ENCODE measurements at regions not wholly inside any gene's neighbourhood (a gene's known extent, or its start where the extent isn't known, plus 50 kb on each side); places are given as distances from the start of the nearest gene placed in this dataset.

GRCh38 chr6:131367206-131367873 is 205.7 kb upstream of the ARG1 start:
- H3K4me1 Mint-ChIP-seq = no peaks in the 10 kb centered on the region
- ATAC-seq (replicated peaks; ENCODE audit: extremely low read depth, poor library complexity, severe bottlenecking) = no peak
- no peak for DNase-seq (ENCODE audit: low spot score in 2 of 2)
- H3K9me3 Mint-ChIP-seq = no peaks in the 10 kb centered on the region
- no peak overlapping the region for H3K4me3 Mint-ChIP-seq
- H3K27me3 Mint-ChIP-seq = no peaks in the 10 kb centered on the region
- no peak overlapping the region for H3K27ac Mint-ChIP-seq (ENCODE audit: low read depth)
- H3K36me3 Mint-ChIP-seq (ENCODE audit: insufficient read depth) = no peaks in the 10 kb centered on the region

GRCh38 chr6:131368198-131368911 is 204.7 kb upstream of the ARG1 start:
- Mint-ChIP-seq H3K36me3 (ENCODE audit: insufficient read depth) (no peaks in the 10 kb centered on the region), H3K4me1 (no peaks in the 10 kb centered on the region), H3K27ac (ENCODE audit: low read depth) (no peak overlapping the region), H3K27me3 (no peaks in the 10 kb centered on the region), H3K4me3 (no peak overlapping the region), H3K9me3 (no peaks in the 10 kb centered on the region)
- ATAC-seq (replicated peaks; ENCODE audit: extremely low read depth, poor library complexity, severe bottlenecking) = no peak
- DNase-seq (ENCODE audit: low spot score in 2 of 2) = no peak

GRCh38 chr6:131372535-131372934 is 200.5 kb upstream of the ARG1 start:
- no peaks in the 10 kb centered on the region for H3K9me3 Mint-ChIP-seq
- no peaks in the 10 kb centered on the region for H3K4me1 Mint-ChIP-seq
- H3K27me3 Mint-ChIP-seq = no peaks in the 10 kb centered on the region
- ATAC-seq (replicated peaks; ENCODE audit: extremely low read depth, poor library complexity, severe bottlenecking) (no peak), DNase-seq (ENCODE audit: low spot score in 2 of 2) (no peak)
- H3K27ac Mint-ChIP-seq (ENCODE audit: low read depth) = no peak overlapping the region
- no peak overlapping the region for H3K4me3 Mint-ChIP-seq
- H3K36me3 Mint-ChIP-seq (ENCODE audit: insufficient read depth) = peaks cover 2% of the 10 kb centered on the region

GRCh38 chr6:131377112-131377705 is 195.8 kb upstream of the ARG1 start:
- no peak overlapping the region for H3K4me3 Mint-ChIP-seq
- no peaks in the 10 kb centered on the region for H3K27me3 Mint-ChIP-seq
- ATAC-seq (replicated peaks; ENCODE audit: extremely low read depth, poor library complexity, severe bottlenecking) (no peak), DNase-seq (ENCODE audit: low spot score in 2 of 2) (no peak)
- no peaks in the 10 kb centered on the region for H3K4me1 Mint-ChIP-seq
- H3K36me3 Mint-ChIP-seq (ENCODE audit: insufficient read depth) = peaks cover 2% of the 10 kb centered on the region
- H3K27ac Mint-ChIP-seq (ENCODE audit: low read depth) = no peak overlapping the region
- no peaks in the 10 kb centered on the region for H3K9me3 Mint-ChIP-seq

- Mint-ChIP-seq H3K4me1 (no peaks in the 10 kb centered on the region), H3K27me3 (no peaks in the 10 kb centered on the region), H3K4me3 (no peak overlapping the region), H3K9me3 (no peaks in the 10 kb centered on the region), H3K36me3 (ENCODE audit: insufficient read depth) (peaks cover 2% of the 10 kb centered on the region), H3K27ac (ENCODE audit: low read depth) (no peak overlapping the region)
- DNase-seq (ENCODE audit: low spot score in 2 of 2) = no peak
- no peak for ATAC-seq (replicated peaks; ENCODE audit: extremely low read depth, poor library complexity, severe bottlenecking)
Measured at GRCh38 chr6:131378874-131379273, 194.2 kb upstream of the ARG1 start.

- no peak for ATAC-seq (replicated peaks; ENCODE audit: extremely low read depth, poor library complexity, severe bottlenecking)
- Mint-ChIP-seq H3K4me3 (no peak overlapping the region), H3K27me3 (peaks cover 2% of the 10 kb centered on the region), H3K9me3 (no peaks in the 10 kb centered on the region), H3K36me3 (ENCODE audit: insufficient read depth) (peaks cover 2% of the 10 kb centered on the region), H3K27ac (ENCODE audit: low read depth) (no peak overlapping the region), H3K4me1 (no peaks in the 10 kb centered on the region)
- DNase-seq (ENCODE audit: low spot score in 2 of 2) = no peak
Measured at GRCh38 chr6:131379948-131380347, 193.1 kb upstream of the ARG1 start.

- Mint-ChIP-seq H3K4me3 (no peak overlapping the region), H3K27me3 (peaks cover 14% of the 10 kb centered on the region), H3K36me3 (ENCODE audit: insufficient read depth) (peaks cover 2% of the 10 kb centered on the region), H3K27ac (ENCODE audit: low read depth) (no peak overlapping the region), H3K9me3 (no peaks in the 10 kb centered on the region), H3K4me1 (no peaks in the 10 kb centered on the region)
- no peak for DNase-seq (ENCODE audit: low spot score in 2 of 2)
- no peak for ATAC-seq (replicated peaks; ENCODE audit: extremely low read depth, poor library complexity, severe bottlenecking)
Measured at GRCh38 chr6:131381052-131381708, 191.8 kb upstream of the ARG1 start.

GRCh38 chr6:131381709-131382093 is 191.3 kb upstream of the ARG1 start:
- ATAC-seq (replicated peaks; ENCODE audit: extremely low read depth, poor library complexity, severe bottlenecking) = no peak
- Mint-ChIP-seq H3K27ac (ENCODE audit: low read depth) (no peak overlapping the region), H3K4me1 (no peaks in the 10 kb centered on the region), H3K9me3 (no peaks in the 10 kb centered on the region), H3K36me3 (ENCODE audit: insufficient read depth) (peaks cover 2% of the 10 kb centered on the region), H3K27me3 (peaks cover 17% of the 10 kb centered on the region), H3K4me3 (no peak overlapping the region)
- DNase-seq (ENCODE audit: low spot score in 2 of 2) = no peak

GRCh38 chr6:131382631-131383030 is 190.4 kb upstream of the ARG1 start:
- Mint-ChIP-seq H3K27me3 (peaks cover 17% of the 10 kb centered on the region), H3K4me1 (no peaks in the 10 kb centered on the region), H3K36me3 (ENCODE audit: insufficient read depth) (no peaks in the 10 kb centered on the region), H3K4me3 (no peak overlapping the region), H3K27ac (ENCODE audit: low read depth) (no peak overlapping the region), H3K9me3 (no peaks in the 10 kb centered on the region)
- ATAC-seq (replicated peaks; ENCODE audit: extremely low read depth, poor library complexity, severe bottlenecking) (no peak), DNase-seq (ENCODE audit: low spot score in 2 of 2) (no peak)

- Mint-ChIP-seq H3K27ac (ENCODE audit: low read depth) (no peak overlapping the region), H3K9me3 (no peaks in the 10 kb centered on the region), H3K27me3 (peaks cover 17% of the 10 kb centered on the region), H3K36me3 (ENCODE audit: insufficient read depth) (no peaks in the 10 kb centered on the region), H3K4me1 (no peaks in the 10 kb centered on the region), H3K4me3 (no peak overlapping the region)
- no peak for ATAC-seq (replicated peaks; ENCODE audit: extremely low read depth, poor library complexity, severe bottlenecking)
- no peak for DNase-seq (ENCODE audit: low spot score in 2 of 2)
Measured at GRCh38 chr6:131383421-131384411, 189.3 kb upstream of the ARG1 start.

- no peak for DNase-seq (ENCODE audit: low spot score in 2 of 2)
- Mint-ChIP-seq H3K4me1 (no peaks in the 10 kb centered on the region), H3K27ac (ENCODE audit: low read depth) (no peak overlapping the region), H3K27me3 (peaks cover 17% of the 10 kb centered on the region), H3K4me3 (no peak overlapping the region), H3K9me3 (no peaks in the 10 kb centered on the region), H3K36me3 (ENCODE audit: insufficient read depth) (peaks cover 1% of the 10 kb centered on the region)
- no peak for ATAC-seq (replicated peaks; ENCODE audit: extremely low read depth, poor library complexity, severe bottlenecking)
Measured at GRCh38 chr6:131387562-131388447, 185.2 kb upstream of the ARG1 start.
